Heart right ventricle (tissue), 16 donors: ENCODE measurements at regions not wholly inside any gene's neighbourhood (a gene's known extent, or its start where the extent isn't known, plus 50 kb on each side); places are given as distances from the start of the nearest gene placed in this dataset.

Experiments
- ATAC-seq, 8 donors: fragments of 200-7000 bp; cut with Tn5 transposase; one replicate each; pipeline ENCODE4 v1.9.1; 2020; ENCODE audit warnings: mild to moderate bottlenecking in 8 of 8, moderate library complexity in 8 of 8, moderate number of reproducible peaks in 1 of 8
- DNase-seq, 2 donors: peaks; one replicate each; pipeline ENCODE4 v3.0.0-alpha.2; 2020
- H3K27ac ChIP-seq, 10 donors: fragments of 200-600 bp; sonication (generic) in 2 of 10; one replicate each; pipeline versions ENCODE4 v1.5.0 to v1.8.0; 2020 to 2022; ENCODE audit warnings: mild to moderate bottlenecking in 3 of 10
- H3K27me3 ChIP-seq, 7 donors: fragments of 200-600 bp; one replicate each; pipeline ENCODE4 v1.8.0; 2021 to 2022; ENCODE audit warnings: mild to moderate bottlenecking in 2 of 7
- H3K36me3 ChIP-seq, 9 donors: fragments of 200-600 bp; sonication (generic) in 1 of 9; one replicate each; pipeline versions ENCODE4 v1.5.0 to v1.8.0; 2020 to 2022; ENCODE audit warnings: mild to moderate bottlenecking in 2 of 9
- H3K4me1 ChIP-seq, 9 donors: fragments of 200-600 bp; sonication (generic) in 1 of 9; one replicate each; pipeline versions ENCODE4 v1.5.0 to v1.8.0; 2020 to 2022; ENCODE audit warnings: mild to moderate bottlenecking in 4 of 9
- H3K4me3 ChIP-seq, 10 donors: fragments of 200-600 bp; sonication (generic) in 2 of 10; one replicate each; pipeline versions ENCODE4 v1.5.0 to v1.8.0; 2020 to 2022; ENCODE audit warnings: mild to moderate bottlenecking in 7 of 10, moderate library complexity in 2 of 10
- H3K9me3 ChIP-seq, 11 donors: fragments of 200-600 bp in 10 of 11; sonication (generic) in 2 of 11; one replicate each; pipeline versions ENCODE4 v1.5.0 to v1.8.0; 2013 to 2022; ENCODE audit warnings: mild to moderate bottlenecking in 2 of 11, control low read depth in 1 of 11, moderate library complexity in 1 of 11
- CTCF ChIP-seq, 9 donors: fragments of 200-600 bp; sonication (generic) in 2 of 9; IDR thresholded peaks; one replicate each; pipeline versions ENCODE4 v1.5.0 to v1.8.0; 2021 to 2022; ENCODE audit warnings: antibody characterized with exemption in 9 of 9, mild to moderate bottlenecking in 5 of 9, moderate library complexity in 1 of 9
- WGBS, 2 donors: extraction: QIAGEN DNeasy Blood & Tissue Kit; methylation state at CpG; one replicate each; pipeline ENCODE4 v1.1.7; 2013; ENCODE audit warnings: inconsistent platforms in 1 of 2; 5-methylcytosine and 5-hydroxymethylcytosine counted together
- intact Hi-C, 10 donors: fragments of 100-400 bp; cut with DNase I; formaldehyde crosslinking; loops; one replicate each; pipeline versions ENCODE4 v1.11.1 to v1.14.2; 2022
- donor health status: Arrhythmogenic right ventricular cardiomyopathy.
- donor health status: ischemic (EF 13 %, LVEDD 7.1; RV severe dilation, severe dysfunction).
- donor health status: healthy with polysubstance abuse.
- donor health status: DM: no; HTN: yes; CAD: no.
- donor health status: DM: no; HTN: no; CAD: no.
- donor health status: ischemic (EF 25% LVEDD 6.9; RV normal size, moderate dysfunction).
- donor health status: ischemic (EF 25% LVEDD 5.7; RV mildly dilated, moderate dysfunction).
- donor health status: healthy.
- donor health status: DM: yes; HTN: yes; CAD: no.
- donor health status: Ischemic cardiomyopathy.
- donor health status: ischemic (EF 35%, LVEDD 5.7; RV mildly dilated, moderate dysfunction).
- donor health status: nonischemic (EF 11% LVEDD 7.7; RV severe dilation, severe dysfunction).
- donor health status: DM: yes; HTN: yes; CAD: no.
- donor health status: PGD.
- donor health status: ischemic (EF 29% LVEDD 5.4; RV normal size, mild dysfunction).
- donor health status: nonischemic (EF 23%, LVEDD 6.1; RV moderate dilation, normal function).

- intact Hi-C loops: no loop called here
- H3K27me3 ChIP-seq: peaks cover 0 to 52% (median 0%) of the 10 kb centered on the region in 7 donors
- no peak for DNase-seq
- no peaks in the 10 kb centered on the region for H3K4me1 ChIP-seq
- no peak overlapping the region for H3K27ac ChIP-seq
- H3K36me3 ChIP-seq: no peaks in the 10 kb centered on the region
- no peak for TF ChIP-seq CTCF (IDR thresholded peaks at IDR 0.05)
- WGBS, 2 donors: 69 to 91% methylated on average over 1 of the region's 1 CpG
- H3K4me3 ChIP-seq: no peak overlapping the region
- no peak for ATAC-seq
- peaks cover 0 to 12% (median 0%) of the 10 kb centered on the region in 11 donors for H3K9me3 ChIP-seq
These were observed 145.8 kb downstream of the MSN start for GRCh38 chrX:65813245-65813644.

GRCh38 chrX:65811558-65812228, 144.2 kb downstream of the MSN start:
- no peak for DNase-seq
- Histone ChIP-seq H3K27ac (no peak overlapping the region), H3K36me3 (no peaks in the 10 kb centered on the region), H3K27me3 (peaks cover 0 to 38% (median 0%) of the 10 kb centered on the region in 7 donors), H3K9me3 (peaks cover 0 to 12% (median 0%) of the 10 kb centered on the region in 11 donors), H3K4me3 (no peak overlapping the region), H3K4me1 (no peaks in the 10 kb centered on the region)
- intact Hi-C loops: no loop called here
- no peak for TF ChIP-seq CTCF (IDR thresholded peaks at IDR 0.05)
- no peak for ATAC-seq
